Nephron (organoid): ENCODE measurements at regions not wholly inside any gene's neighbourhood (a gene's known extent, or its start where the extent isn't known, plus 50 kb on each side); places are given as distances from the start of the nearest gene placed in this dataset.
A peak's percentile ranks its signal among the peaks of the same experiment; 100 is the strongest.

ENCODE experiments used
- H3K27ac Mint-ChIP-seq, 3 experiments: 2 replicates each; pipeline ENCODE4 v1.8.0; 2020; ENCODE audit warnings: mixed read lengths in 3 of 3, mild to moderate bottlenecking in 2 of 3, moderate library complexity in 1 of 3
- H3K27me3 Mint-ChIP-seq: 2 replicates; pipeline ENCODE4 v1.8.0; 2021; ENCODE audit warnings: low read depth, mild to moderate bottlenecking, moderate library complexity, mixed read lengths
- H3K36me3 Mint-ChIP-seq: 2 replicates; pipeline ENCODE4 v1.8.0; 2020; ENCODE audit warnings: low read depth, mixed read lengths
- H3K4me1 Mint-ChIP-seq: 2 replicates; pipeline ENCODE4 v1.8.0; 2020; ENCODE audit warnings: mixed read lengths
- H3K4me3 Mint-ChIP-seq, 3 experiments: 2 replicates each; pipeline ENCODE4 v1.8.0; 2020; ENCODE audit warnings: mild to moderate bottlenecking in 3 of 3, mixed read lengths in 3 of 3, moderate library complexity in 2 of 3
- H3K9me3 Mint-ChIP-seq: 2 replicates; pipeline ENCODE4 v1.8.0; 2020; ENCODE audit warnings: mixed read lengths
- CTCF ChIP-seq, 3 experiments: fragments of 200-600 bp; sonication (generic); IDR thresholded peaks; one replicate each; pipeline ENCODE4 v1.5.0; 2021; ENCODE audit warnings: antibody characterized with exemption in 3 of 3; ENCODE audit not compliant: unreplicated experiment in 3 of 3

GRCh38 chr21:35265170-35265877 lies 216.2 kb upstream of the RUNX1 start:
- peaks cover 7% of the 10 kb centered on the region for H3K9me3 Mint-ChIP-seq
- peaks cover 11% of the 10 kb centered on the region for H3K27me3 Mint-ChIP-seq
- peaks cover 5% of the 10 kb centered on the region for H3K4me1 Mint-ChIP-seq
- no peak overlapping the region for H3K4me3 Mint-ChIP-seq
- no peak overlapping the region for H3K27ac Mint-ChIP-seq
- H3K36me3 Mint-ChIP-seq = no peaks in the 10 kb centered on the region
- TF ChIP-seq CTCF (IDR thresholded peaks at IDR 0.05; ENCODE audit: unreplicated experiment in 3 of 3) = no peak

GRCh38 chr21:35259457-35259856 lies 210.4 kb upstream of the RUNX1 start:
- peak overlapping the region in 2 of 3 experiments; percentile 16 to 24 for H3K27ac Mint-ChIP-seq
- H3K4me3 Mint-ChIP-seq = no peak overlapping the region
- no peaks in the 10 kb centered on the region for H3K27me3 Mint-ChIP-seq
- no peak for TF ChIP-seq CTCF (IDR thresholded peaks at IDR 0.05; ENCODE audit: unreplicated experiment in 3 of 3)
- H3K9me3 Mint-ChIP-seq = peaks cover 2% of the 10 kb centered on the region
- no peaks in the 10 kb centered on the region for H3K36me3 Mint-ChIP-seq
- H3K4me1 Mint-ChIP-seq = peaks cover 48% of the 10 kb centered on the region

GRCh38 chr21:35258521-35258920 lies 209.4 kb upstream of the RUNX1 start:
- TF ChIP-seq CTCF (IDR thresholded peaks at IDR 0.05; ENCODE audit: unreplicated experiment in 3 of 3) = no peak
- H3K27ac Mint-ChIP-seq = no peak overlapping the region
- no peak overlapping the region for H3K4me3 Mint-ChIP-seq
- H3K36me3 Mint-ChIP-seq = no peaks in the 10 kb centered on the region
- H3K27me3 Mint-ChIP-seq = no peaks in the 10 kb centered on the region
- peaks cover 2% of the 10 kb centered on the region for H3K9me3 Mint-ChIP-seq
- H3K4me1 Mint-ChIP-seq = peaks cover 50% of the 10 kb centered on the region

- Mint-ChIP-seq H3K27me3 (no peaks in the 10 kb centered on the region), H3K4me1 (peaks cover 50% of the 10 kb centered on the region), H3K36me3 (no peaks in the 10 kb centered on the region), H3K27ac (peak overlapping the region; percentile 77 to 92 (median 84)), H3K4me3 (peak overlapping the region in 1 of 3 experiments; percentile 13), H3K9me3 (peaks cover 2% of the 10 kb centered on the region)
- TF ChIP-seq CTCF (IDR thresholded peaks at IDR 0.05; ENCODE audit: unreplicated experiment in 3 of 3) = no peak
Measured at GRCh38 chr21:35257413-35257812, 208.3 kb upstream of the RUNX1 start.

GRCh38 chr21:35256468-35256988 lies 207.4 kb upstream of the RUNX1 start:
- Mint-ChIP-seq H3K36me3 (no peaks in the 10 kb centered on the region), H3K27ac (peak overlapping the region; percentile 77 to 92 (median 84)), H3K4me1 (peaks cover 50% of the 10 kb centered on the region), H3K9me3 (no peaks in the 10 kb centered on the region), H3K27me3 (no peaks in the 10 kb centered on the region), H3K4me3 (peak overlapping the region; percentile 52 to 64 (median 54))
- no peak for TF ChIP-seq CTCF (IDR thresholded peaks at IDR 0.05; ENCODE audit: unreplicated experiment in 3 of 3)

GRCh38 chr21:35254765-35255138 lies 205.7 kb upstream of the RUNX1 start:
- peaks cover 5% of the 10 kb centered on the region for H3K9me3 Mint-ChIP-seq
- no peak for TF ChIP-seq CTCF (IDR thresholded peaks at IDR 0.05; ENCODE audit: unreplicated experiment in 3 of 3)
- H3K4me3 Mint-ChIP-seq = no peak overlapping the region
- H3K4me1 Mint-ChIP-seq = peaks cover 50% of the 10 kb centered on the region
- peak overlapping the region in 2 of 3 experiments; percentile 26 to 59 for H3K27ac Mint-ChIP-seq
- peaks cover 4% of the 10 kb centered on the region for H3K27me3 Mint-ChIP-seq
- no peaks in the 10 kb centered on the region for H3K36me3 Mint-ChIP-seq
